NT2/D1 (cell line): ENCODE measurements at regions not wholly inside any gene's neighbourhood (a gene's known extent, or its start where the extent isn't known, plus 50 kb on each side); places are given as distances from the start of the nearest gene placed in this dataset.

Experiments used
- SUZ12 ChIP-seq: IDR thresholded peaks from 2 replicates; pipeline ENCODE4 v1.6.1; 2011; ENCODE audit not compliant: insufficient read length, insufficient read depth; ENCODE audit errors: extremely low read depth
- YY1 ChIP-seq: IDR thresholded peaks from 2 replicates; pipeline ENCODE4 v1.6.1; 2011; ENCODE audit not compliant: insufficient read length, insufficient read depth
- ZNF274 ChIP-seq: IDR thresholded peaks from 2 replicates; pipeline ENCODE4 v1.6.1; 2011; ENCODE audit warnings: mild to moderate bottlenecking, low read depth, low read length

- no peak for TF ChIP-seq YY1
- TF ChIP-seq ZNF274, result no peak
- TF ChIP-seq SUZ12, result no peak
Measured at GRCh38 chrX:41014776-41015360, 70.4 kb upstream of the USP9X start.
